HepG2 (cell line): ENCODE measurements at regions not wholly inside any gene's neighbourhood (a gene's known extent, or its start where the extent isn't known, plus 50 kb on each side); places are given as distances from the start of the nearest gene placed in this dataset.

ENCODE experiments used
- ATAC-seq: fragments of 200-7000 bp; cut with Tn5 transposase; 3 replicates; pipeline ENCODE4 v1.9.1; 2020; ENCODE audit warnings: mild to moderate bottlenecking, moderate library complexity
- BruUV-seq: library from RNA; stranded (reverse); fragments of 400-500 nt; replicated peaks from 2 replicates; lab custom pipeline; 2021; lab: Mats Ljungman, UMichigan
- CTCF ChIA-PET: fragments of 300-600 bp; formaldehyde crosslinking; extraction: SDS; loops from one replicate; lab custom pipeline; 2021; ENCODE audit warnings: low total read pairs, inconsistent platforms, low intra/inter-chr PET ratio; lab: Yijun Ruan, JAX
- POLR2A ChIA-PET: fragments of 350-600 bp; sonication (Branson Sonifier 250); formaldehyde crosslinking; loops from one replicate; lab custom pipeline; 2020; ENCODE audit warnings: antibody characterized with exemption, inconsistent platforms; lab: Yijun Ruan, JAX
- DNase-seq: peaks from one replicate; pipeline ENCODE4 v3.0.0-alpha.2; 2015; ENCODE audit warnings: low spot score
- FAIRE-seq: peaks from 3 replicates; lab custom pipeline; 2011; peaks lifted over from hg19 to GRCh38; lab: Jason Lieb, UNC
- H2AFZ ChIP-seq: one replicate; pipeline ENCODE4 v1.6.1; 2011; ENCODE audit warnings: low read length, inconsistent platforms
- H3K27ac ChIP-seq: fragments of 300-600 bp; 3 replicates; pipeline ENCODE4 v1.8.0; 2011; ENCODE audit warnings: mixed run types, mild to moderate bottlenecking, mixed read lengths, low read length, inconsistent platforms; ENCODE audit not compliant: insufficient read depth; ENCODE audit errors: extremely low read length
- H3K27me3 ChIP-seq, 2 experiments: fragments of 200-600 bp in 1 of 2; 2 replicates in 1 of 2; 3 replicates in 1 of 2; pipeline versions ENCODE4 v1.6.0 to v1.8.0; 2011; ENCODE audit warnings: low read length in 2 of 2, mild to moderate bottlenecking in 2 of 2, moderate library complexity in 2 of 2, inconsistent platforms in 1 of 2; ENCODE audit not compliant: insufficient read depth in 2 of 2, control insufficient read depth in 1 of 2
- H3K36me3 ChIP-seq, 2 experiments: fragments of 200-600 bp in 1 of 2; replicated peaks in 1 of 2; 2 replicates in 1 of 2; 3 replicates in 1 of 2; pipeline versions ENCODE4 v1.5.1 to v1.8.0; 2011; ENCODE audit warnings: low read length in 2 of 2, inconsistent platforms in 1 of 2; ENCODE audit not compliant: insufficient read depth in 2 of 2, control insufficient read depth in 1 of 2
- H3K4me1 ChIP-seq: 2 replicates; pipeline ENCODE4 v1.5.1; 2012; ENCODE audit warnings: low read length, inconsistent platforms; ENCODE audit not compliant: insufficient read depth
- H3K4me2 ChIP-seq: 2 replicates; pipeline ENCODE4 v1.6.0; 2011; ENCODE audit warnings: low read depth, low read length, inconsistent platforms
- H3K4me3 ChIP-seq, 3 experiments: fragments of 200-600 bp in 1 of 3; sonication (generic), shearing (Covaris generic) in 1 of 3; replicated peaks in 1 of 3; 2 replicates each; pipeline ENCODE4 v1.5.1; 2011 to 2016; ENCODE audit warnings: low read length in 3 of 3, inconsistent platforms in 2 of 3, low read depth in 2 of 3, mild to moderate bottlenecking in 2 of 3, control low read depth in 1 of 3, mixed read lengths in 1 of 3; ENCODE audit not compliant: insufficient read depth in 1 of 3
- H3K79me2 ChIP-seq: one replicate; pipeline ENCODE4 v1.6.1; 2011; ENCODE audit warnings: low read length, inconsistent platforms; ENCODE audit not compliant: insufficient read depth
- H3K9ac ChIP-seq: 2 replicates; pipeline ENCODE4 v1.6.0; 2011; ENCODE audit warnings: mild to moderate bottlenecking, low read depth, low read length, inconsistent platforms; ENCODE audit not compliant: insufficient read depth
- H3K9me3 ChIP-seq: 2 replicates; pipeline ENCODE4 v1.5.1; 2012; ENCODE audit warnings: mild to moderate bottlenecking, low read length
- H4K20me1 ChIP-seq: 2 replicates; pipeline ENCODE4 v1.6.0; 2011; ENCODE audit warnings: inconsistent platforms, mild to moderate bottlenecking, low read length, moderate library complexity; ENCODE audit not compliant: insufficient read depth
- NCOR1 ChIP-seq: fragments of 200-600 bp; sonication (generic); IDR thresholded peaks from 2 replicates; pipeline ENCODE4 v1.7.0; 2017; ENCODE audit warnings: antibody characterized with exemption, low read length, borderline replicate concordance
- SALL2 ChIP-seq: sonication (generic); formaldehyde crosslinking; IDR thresholded peaks from 2 replicates; pipeline ENCODE4 v1.8.1; 2023; ENCODE audit warnings: mild to moderate bottlenecking, missing genetic modification reagents, inconsistent platforms
- ZNF30 ChIP-seq: sonication (generic); formaldehyde crosslinking; IDR thresholded peaks from 2 replicates; pipeline ENCODE4 v1.5.0; 2020; ENCODE audit warnings: mild to moderate bottlenecking, missing genetic modification reagents
- ZNF878 ChIP-seq: sonication (generic); formaldehyde crosslinking; IDR thresholded peaks from 2 replicates; pipeline ENCODE4 v1.8.1; 2023; ENCODE audit warnings: mild to moderate bottlenecking, missing genetic modification reagents, moderate library complexity
- WGBS: methylation state at CpG from one replicate; pipeline ENCODE4 v1.1.6; 2017; ENCODE audit warnings: low lambda C conversion rate; 5-methylcytosine and 5-hydroxymethylcytosine counted together
- in situ Hi-C: cut with HindIII; loops from 2 replicates; pipeline ENCODE4 v1.10.0; 2017; ENCODE audit warnings: low pct_unique_long_range_greater_than_20kb; ENCODE audit not compliant: extremely low pct_ligation_motif_present
- intact Hi-C: fragments of 100-400 bp; cut with micrococcal nuclease; formaldehyde crosslinking; loops from one replicate; pipeline ENCODE4 v1.10.0; 2022; ENCODE audit not compliant: unreplicated experiment
- TF ChIP-seq, protein P1 (sequence below): sonication (generic); formaldehyde crosslinking; IDR thresholded peaks from 2 replicates; pipeline ENCODE4 v1.4.0; 2020; ENCODE audit warnings: missing genetic modification reagents, borderline replicate concordance

DNA sequence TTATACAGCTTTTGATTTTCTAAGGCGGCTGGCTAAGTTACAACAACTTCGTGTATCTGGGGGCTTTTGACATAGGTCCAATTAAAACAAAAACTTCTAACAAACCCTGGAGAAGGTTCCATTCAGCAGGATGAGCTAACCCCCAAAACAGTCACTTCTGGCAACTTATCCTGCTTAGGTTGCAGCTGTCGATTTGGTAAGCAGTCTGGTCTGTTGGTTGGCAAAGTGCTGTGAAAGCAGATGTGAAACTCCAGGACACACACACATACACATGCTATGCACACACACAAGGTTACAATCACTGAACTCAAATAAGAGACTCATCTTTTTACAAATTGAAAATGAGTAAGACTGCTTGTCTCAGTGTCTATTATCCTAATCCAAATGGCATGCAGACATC, 119.0 kb upstream of the STMND1 start:
- BruUV-seq = no TSS peak
- in situ Hi-C loops = no loop called here
- FAIRE-seq = no peak
- no peak for DNase-seq
- Histone ChIP-seq H3K4me2 (no peak overlapping the region), H3K9ac (no peak overlapping the region), H4K20me1 (no peaks in the 10 kb centered on the region), H3K36me3 (no peaks in the 10 kb centered on the region), H3K4me3 (no peak overlapping the region), H3K79me2 (no peaks in the 10 kb centered on the region), H3K9me3 (no peaks in the 10 kb centered on the region; the same call in 1 of the 2 replicates), H2AFZ (no peak overlapping the region), H3K27me3 (peaks cover 2 to 32% of the 10 kb centered on the region in 2 experiments; a peak in 2 of 5 replicates), H3K27ac (no peak overlapping the region), H3K4me1 (peaks cover 7% of the 10 kb centered on the region; the same call in 1 of the 2 replicates)
- intact Hi-C loops = no loop called here
- no peak for ATAC-seq
- 51% methylated on average over 3 of the region's 3 CpGs for WGBS
- ChIA-PET CTCF (no interaction called here), POLR2A (no interaction called here)
- TF ChIP-seq, protein P1, sequence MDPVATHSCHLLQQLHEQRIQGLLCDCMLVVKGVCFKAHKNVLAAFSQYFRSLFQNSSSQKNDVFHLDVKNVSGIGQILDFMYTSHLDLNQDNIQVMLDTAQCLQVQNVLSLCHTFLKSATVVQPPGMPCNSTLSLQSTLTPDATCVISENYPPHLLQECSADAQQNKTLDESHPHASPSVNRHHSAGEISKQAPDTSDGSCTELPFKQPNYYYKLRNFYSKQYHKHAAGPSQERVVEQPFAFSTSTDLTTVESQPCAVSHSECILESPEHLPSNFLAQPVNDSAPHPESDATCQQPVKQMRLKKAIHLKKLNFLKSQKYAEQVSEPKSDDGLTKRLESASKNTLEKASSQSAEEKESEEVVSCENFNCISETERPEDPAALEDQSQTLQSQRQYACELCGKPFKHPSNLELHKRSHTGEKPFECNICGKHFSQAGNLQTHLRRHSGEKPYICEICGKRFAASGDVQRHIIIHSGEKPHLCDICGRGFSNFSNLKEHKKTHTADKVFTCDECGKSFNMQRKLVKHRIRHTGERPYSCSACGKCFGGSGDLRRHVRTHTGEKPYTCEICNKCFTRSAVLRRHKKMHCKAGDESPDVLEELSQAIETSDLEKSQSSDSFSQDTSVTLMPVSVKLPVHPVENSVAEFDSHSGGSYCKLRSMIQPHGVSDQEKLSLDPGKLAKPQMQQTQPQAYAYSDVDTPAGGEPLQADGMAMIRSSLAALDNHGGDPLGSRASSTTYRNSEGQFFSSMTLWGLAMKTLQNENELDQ (CRISPR knock-in tag) = no peak
- no peak for TF ChIP-seq SALL2 (CRISPR knock-in tag)

DNA sequence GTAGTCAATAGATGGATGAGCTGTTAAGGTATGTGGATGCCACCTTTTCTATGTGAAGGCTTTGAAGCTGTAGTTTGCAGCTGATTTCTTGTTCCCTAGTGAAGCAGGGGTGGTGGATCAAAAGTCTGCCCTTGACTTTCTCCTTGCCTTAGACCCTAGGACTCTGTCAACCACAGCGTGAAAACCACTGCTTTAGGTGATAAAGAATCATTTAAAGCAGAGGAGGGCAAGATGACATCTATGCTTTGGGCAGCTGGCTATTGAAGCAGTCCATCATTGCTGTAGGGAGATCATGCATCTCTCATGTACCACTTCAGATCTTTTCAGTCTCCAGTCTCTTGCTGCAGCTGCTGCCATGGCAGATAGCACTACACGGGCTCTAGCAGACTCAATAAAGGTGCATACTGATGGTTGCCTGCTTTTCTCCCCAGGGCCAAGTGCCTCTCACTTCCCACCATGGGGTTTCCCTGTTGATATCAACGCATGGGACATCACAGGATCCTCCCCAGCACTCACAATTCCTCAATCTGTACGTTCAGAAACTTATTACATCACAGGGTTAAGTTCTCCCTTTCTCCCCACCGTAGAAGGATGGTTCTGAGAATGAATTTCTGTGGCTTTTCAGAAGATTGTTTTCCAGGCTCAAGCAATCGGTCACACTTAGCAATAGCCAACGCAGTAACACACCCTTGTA, 122.0 kb upstream of the STMND1 start:
- Histone ChIP-seq H3K4me2 (no peak overlapping the region), H2AFZ (no peak overlapping the region), H4K20me1 (no peaks in the 10 kb centered on the region), H3K79me2 (no peaks in the 10 kb centered on the region), H3K27ac (no peak overlapping the region), H3K36me3 (no peaks in the 10 kb centered on the region), H3K27me3 (peaks cover 2 to 35% of the 10 kb centered on the region in 2 experiments; a peak in 2 of 5 replicates), H3K9me3 (no peaks in the 10 kb centered on the region), H3K4me3 (no peak overlapping the region), H3K9ac (no peak overlapping the region), H3K4me1 (no peaks in the 10 kb centered on the region)
- intact Hi-C loops (no loop called here), in situ Hi-C loops (no loop called here)
- POLR2A ChIA-PET = no interaction called here
- ATAC-seq (no peak), DNase-seq (no peak), FAIRE-seq (no peak)
- CTCF ChIA-PET = no interaction called here
- no TSS peak for BruUV-seq
- TF ChIP-seq ZNF30 (CRISPR knock-in tag) = no peak
- TF ChIP-seq NCOR1 = no peak
- TF ChIP-seq ZNF878 (CRISPR knock-in tag) = no peak
- 19% methylated on average over 7 of the region's 7 CpGs for WGBS
